ENCODE measurements at regions not wholly inside any gene's neighbourhood (a gene's known extent, or its start where the extent isn't known, plus 50 kb on each side); places are given as distances from the start of the nearest gene placed in this dataset.
"Not testable (repeated sequence)": the region's sequence is repeated elsewhere in the genome, so short reads cannot be mapped to it uniquely, and the experiment has no call there.

DNA sequence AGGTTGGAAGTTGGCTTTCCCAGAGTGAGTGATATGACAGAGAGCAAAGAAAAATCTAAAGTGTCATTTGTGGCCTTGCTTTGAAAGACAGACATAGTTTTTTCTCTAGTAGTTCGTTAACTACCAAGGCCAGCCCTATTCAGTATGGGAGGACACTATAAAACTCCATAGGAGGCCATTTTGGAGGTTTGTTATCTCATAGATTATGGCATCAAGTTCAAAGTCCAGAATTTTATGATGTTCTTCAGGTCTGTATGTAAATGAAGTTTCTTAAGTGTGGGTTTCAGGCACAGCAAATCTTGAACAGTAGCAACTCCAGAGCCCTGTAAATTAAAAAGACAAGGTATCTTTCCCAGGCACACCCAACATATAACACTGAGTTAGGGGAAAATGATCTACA is 437.1 kb downstream of the PLPP3 start:
- DNase-seq = no peak

DNA sequence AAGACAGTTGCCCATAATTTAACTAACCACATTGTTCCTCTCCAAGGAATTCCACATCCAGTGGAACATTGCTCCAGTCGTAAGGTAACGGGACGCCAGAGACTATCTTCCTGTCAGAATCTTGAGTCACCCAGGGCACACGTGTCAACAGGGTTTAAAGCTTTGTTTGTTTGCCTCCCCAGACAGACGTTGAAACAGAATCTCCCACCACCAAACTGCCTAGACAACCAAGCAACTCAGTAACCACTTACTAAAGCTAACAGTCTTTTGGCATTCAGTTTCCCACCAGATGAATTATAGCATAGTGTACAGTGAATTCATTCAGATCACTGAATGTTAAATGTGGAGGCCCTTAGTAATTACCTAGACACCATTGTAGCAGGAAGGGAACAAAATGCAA is 439.5 kb downstream of the PLPP3 start:
- no peak for DNase-seq

DNA sequence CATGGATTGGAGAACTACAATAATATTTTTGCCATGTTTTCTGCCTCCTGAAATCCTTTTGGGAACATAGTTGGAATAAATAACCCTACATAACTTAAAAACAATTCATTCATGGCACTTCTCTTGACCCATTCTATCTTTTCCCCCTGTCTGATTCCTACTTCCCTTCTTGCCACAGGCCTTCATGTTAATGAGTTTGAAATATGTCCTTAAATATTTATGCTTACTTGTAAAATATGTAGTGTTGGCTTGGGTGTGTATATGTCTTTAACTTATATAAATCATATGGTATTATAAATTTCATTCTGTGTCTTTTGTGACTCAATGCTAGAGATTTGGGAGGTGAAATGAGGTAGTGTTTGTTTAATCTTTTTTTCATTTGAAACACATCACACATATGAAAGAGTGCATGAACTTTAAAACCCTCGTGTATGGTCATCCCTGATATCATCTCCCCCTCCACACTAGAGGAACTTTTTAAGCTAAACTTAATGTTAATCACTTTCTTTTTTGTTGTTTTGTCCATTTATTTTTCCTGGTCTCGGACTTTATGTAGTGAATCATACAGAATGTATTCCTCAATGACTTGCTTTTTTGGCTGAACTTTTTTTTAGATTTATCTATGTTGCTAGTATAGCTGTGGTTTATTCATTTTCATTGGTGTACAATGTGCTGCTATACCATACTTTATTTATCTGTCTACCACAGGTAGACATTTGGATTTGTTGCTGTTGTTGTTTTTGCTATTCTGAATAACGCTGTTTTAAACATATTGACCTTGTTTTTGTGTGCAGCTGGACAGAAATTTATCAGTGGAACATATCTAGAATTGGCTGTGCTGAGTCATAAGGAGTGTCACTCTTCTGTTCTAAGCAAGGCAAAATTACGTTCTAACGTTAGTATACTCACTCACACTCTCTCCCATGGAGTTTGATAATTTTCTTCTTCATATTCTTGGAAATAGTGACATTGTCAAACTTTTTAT is 441.6 kb downstream of the PLPP3 start:
- DNase-seq = no peak

DNA sequence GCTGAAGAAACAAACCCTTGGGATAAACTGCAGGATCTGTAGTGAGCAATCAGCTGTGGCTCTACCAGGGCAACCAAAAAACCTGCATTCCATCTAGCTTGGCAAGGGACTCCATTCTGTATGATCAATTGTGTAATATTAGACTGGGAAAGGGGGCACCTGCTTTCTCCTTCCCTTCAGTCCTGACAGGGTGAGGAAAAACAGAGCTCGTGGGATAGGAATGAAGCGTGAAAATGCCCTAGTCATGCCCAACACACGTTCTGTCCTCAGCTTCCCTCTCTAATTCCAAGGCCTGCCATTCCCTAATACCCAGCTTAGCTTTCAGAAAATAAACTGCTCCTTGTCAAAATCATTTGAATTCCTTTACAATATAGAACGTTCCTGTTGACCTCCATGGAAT is 442.3 kb downstream of the PLPP3 start:
- DNase-seq = no peak

DNA sequence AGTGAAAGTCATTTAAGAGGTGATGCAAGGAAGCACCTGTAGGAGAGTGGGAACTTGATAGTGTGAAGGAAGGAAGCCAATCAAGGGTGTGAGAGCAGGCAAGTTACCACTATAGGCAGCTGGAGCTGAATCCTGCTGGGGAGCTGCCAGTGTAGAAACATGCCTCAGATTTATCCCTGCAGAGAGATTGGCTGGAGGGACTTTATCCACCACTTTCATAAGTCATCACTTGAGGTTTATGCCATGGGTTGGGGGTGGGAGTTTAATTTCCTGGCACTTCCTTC is 443.6 kb downstream of the PLPP3 start:
- no peak for DNase-seq

DNA sequence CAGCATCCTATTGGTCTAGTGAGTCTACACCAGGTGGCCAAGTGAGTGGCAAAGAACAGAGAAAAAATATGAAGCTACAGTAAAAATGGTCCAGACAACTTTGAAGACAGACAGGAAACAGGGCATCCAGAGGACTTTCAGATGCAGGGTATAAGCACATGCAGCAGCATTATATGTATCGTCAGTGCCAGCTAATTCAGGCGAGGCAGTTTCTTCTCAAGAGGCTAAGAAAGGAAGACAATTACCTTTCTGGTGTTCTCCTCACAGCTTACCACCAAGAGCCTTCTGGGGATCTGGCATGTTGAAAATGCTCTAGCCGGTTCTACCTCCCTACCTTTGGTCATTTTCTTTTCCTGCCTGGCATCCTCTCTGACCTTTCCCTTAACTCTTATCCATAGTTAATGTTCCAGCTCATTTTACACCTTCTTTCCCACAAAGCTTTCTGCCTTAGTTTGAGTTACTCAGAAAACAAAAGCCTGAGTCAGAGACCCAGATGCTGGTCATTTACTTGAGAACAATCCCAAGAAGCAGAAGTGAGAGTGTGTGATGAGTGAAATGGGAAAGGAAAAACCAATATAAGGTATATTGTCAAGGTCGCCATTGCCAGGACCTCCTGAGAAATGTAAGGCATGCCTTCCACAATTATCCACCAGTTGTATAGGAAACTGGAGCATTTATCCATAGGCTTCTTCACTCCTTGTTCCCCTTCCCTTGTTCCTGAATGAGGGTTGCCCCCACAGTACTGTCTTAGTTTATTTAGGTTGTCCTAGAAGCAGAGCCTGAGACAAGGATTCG is 444.1 kb downstream of the PLPP3 start:
- no peak for DNase-seq

DNA sequence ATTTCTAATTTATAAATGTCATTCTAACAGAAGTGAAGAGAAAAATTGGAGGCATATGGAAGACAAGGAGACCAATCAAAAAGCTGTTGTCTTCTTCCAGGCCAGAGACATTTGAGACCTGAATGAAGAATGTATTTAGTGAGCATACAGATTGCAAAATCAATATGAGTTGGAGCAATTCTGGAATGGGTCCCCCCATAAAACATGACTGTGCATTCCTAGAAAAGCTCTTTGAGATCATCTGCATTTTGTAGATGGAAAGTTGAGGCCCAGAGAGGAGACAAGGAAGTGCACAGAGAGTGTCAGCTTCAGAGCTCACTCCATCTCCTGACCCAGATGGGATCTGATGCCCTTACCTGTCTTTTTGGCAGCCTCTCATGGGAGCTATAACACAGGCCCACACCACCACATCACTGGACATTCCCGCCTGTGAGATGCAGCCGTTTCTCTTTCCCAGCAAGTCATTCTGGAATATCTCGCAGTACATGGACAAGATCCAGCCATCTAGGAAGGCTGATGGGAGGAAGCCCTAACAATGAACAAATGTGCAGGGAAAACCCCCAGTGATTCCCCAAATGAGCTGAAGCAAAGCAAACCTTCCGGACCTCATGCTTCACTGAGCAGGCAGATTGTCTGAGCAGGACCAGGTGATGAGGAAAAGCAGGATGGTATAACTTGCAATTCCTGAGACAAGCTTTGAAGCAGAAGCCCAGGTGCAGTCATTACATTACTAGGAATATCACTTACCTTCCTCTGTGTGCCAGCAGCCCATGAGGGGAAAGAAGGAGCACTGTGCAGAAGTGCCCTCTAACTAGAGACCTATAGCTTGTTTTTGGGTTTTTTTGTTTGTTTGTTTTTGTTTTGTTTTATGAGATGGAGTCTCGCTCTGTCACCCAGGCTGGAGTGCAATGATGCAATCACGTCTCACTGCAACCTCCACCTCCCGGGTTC is 445.6 kb downstream of the PLPP3 start:
- DNase-seq = no peak

DNA sequence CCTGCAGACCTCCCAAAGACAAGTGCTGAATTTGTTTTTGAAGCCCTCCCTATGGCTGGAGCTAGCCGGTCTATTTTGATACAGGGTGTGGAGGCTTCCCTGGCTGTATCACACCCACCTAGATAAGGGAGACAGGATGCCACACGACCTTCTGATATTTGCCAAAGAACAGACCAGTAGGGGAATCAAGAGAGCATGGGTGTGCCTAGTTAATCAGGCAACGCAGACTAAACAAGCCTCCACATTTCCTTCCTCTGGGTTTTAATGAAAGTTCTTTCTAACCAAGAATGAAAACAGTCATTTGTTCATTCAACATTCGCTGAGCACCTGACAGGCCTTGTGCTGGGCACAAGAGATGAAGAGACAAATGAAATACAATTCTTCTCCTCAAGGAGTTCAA is 446.8 kb downstream of the PLPP3 start:
- DNase-seq = no peak

DNA sequence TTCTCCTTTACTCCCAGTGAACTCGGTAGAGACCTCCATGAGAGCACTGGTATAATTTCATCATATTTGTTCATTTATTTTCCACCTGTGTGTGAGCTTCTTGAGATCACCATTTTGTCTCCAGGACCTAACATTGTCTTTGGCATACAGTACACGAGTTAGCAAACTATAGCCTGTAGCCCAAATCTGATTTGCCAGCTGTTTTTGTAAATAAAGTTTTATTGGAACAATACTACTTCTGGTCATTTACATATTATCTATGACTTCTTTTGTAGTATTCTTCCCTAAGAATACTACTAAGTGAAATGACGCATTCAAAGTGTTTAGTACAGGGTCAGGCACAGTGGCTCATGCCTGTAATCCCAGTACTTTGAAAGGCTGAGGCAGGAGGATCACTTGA is 449.5 kb downstream of the PLPP3 start:
- no peak for DNase-seq

DNA sequence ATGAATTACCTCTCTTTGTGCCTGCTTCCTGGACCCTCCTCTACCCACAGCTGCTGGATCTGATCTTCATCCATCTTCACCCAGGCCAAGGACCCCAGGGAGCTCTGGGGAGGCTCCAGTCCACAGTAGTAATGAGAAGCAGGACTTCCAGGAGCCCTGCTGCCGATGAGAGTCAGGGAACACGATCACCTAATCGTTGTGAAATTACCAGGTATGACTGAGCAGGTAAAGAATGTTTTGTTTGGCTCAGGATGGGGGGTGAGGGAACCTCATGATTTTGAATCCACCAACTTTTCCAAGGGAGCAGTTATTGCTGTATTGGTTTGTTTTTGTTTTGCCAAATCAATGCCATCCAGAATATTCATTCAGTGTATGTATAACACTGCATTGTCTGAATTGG is 454.0 kb downstream of the PLPP3 start:
- no peak for DNase-seq

DNA sequence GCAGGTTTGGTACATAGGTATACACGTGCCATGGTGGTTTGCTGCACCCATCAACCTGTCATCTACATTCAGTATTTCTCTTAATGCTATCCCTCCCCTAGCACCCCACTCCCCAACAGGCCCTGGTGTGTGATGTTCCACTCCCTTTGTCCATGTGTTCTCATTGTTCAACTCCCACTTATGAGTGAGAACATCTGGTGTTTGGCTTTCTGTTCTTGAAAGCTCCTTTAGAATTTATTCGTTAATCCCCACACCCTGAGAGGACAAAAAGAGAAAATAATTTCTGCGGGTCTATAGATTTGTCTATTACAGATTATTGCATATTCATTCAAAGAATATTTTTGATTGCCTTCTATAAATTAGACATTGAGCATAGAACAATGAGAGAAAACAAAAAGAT is 455.5 kb downstream of the PLPP3 start:
- DNase-seq = no peak

DNA sequence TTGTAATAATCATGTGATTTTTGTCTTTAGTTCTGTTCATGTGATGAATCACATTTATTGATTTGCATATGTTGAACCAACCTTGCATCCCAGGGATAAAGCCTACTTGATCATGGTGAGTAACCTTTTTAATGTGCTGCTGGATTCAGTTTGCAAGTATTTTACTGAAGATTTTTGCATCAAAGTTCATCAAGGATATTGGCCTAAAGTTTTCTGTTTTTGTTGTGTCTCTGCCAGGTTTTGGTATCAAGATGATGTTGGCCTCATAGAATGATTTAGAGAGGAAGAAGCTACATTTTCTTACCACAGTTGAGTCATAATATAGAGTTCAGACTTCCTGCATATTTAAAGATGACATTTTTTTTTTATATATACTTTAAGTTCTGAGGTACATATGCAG is 455.9 kb downstream of the PLPP3 start:
- DNase-seq = no peak

DNA sequence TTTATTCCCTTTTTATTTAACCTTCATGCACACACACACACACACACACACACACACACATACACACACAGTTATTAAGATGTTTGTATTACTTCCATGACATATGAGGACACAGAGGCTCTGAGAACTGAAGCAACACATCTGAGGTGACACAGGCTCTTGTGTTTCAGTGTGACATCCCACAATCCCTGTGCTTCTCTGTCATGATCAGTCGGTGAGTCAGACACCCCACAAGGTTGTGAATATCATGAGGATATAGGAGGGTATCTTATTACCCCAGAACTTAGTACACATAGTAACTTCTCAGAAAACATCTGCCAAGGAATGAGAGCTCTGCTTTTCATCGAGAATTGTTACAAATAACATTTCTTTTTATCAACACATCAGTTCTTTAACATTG is 459.3 kb downstream of the PLPP3 start:
- no peak for DNase-seq

DNA sequence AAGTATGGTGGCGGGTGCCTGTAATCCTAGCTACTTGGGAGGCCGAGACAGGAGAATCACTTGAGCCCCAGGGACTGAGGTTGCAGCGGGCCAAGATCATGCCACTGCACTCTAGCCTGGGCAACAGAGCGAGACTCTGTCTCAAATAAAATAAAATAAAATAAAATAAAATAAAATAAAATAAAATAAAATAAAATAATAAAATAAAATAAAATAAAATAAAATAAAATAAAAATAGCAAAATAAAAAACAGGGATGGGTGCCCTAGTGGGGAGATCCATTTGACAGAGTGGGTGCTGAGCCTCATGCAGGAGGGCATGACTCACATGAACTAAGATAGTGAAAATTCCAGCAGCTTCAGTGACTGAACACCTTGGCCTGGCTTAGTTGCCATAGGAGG is 460.7 kb downstream of the PLPP3 start:
- DNase-seq = not testable (repeated sequence)

DNA sequence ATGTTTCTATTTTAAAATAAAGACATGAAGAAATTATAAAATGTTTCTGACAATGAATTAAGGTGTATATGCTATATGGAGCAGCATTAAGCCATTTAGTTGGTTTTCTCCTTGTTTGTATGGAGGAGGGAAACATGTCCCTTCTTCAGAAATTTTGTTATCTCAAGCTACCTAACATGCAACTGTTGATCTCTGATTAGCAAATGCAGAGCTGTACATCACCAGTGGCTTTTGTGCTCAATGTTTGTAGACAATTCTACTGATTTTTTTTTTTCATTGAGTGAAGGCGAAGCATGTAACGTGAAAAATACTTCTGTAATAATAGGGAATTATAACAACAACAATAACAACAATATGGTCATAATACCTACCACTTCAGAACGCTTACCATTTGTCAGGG is 463.7 kb downstream of the PLPP3 start:
- no peak for DNase-seq

DNA sequence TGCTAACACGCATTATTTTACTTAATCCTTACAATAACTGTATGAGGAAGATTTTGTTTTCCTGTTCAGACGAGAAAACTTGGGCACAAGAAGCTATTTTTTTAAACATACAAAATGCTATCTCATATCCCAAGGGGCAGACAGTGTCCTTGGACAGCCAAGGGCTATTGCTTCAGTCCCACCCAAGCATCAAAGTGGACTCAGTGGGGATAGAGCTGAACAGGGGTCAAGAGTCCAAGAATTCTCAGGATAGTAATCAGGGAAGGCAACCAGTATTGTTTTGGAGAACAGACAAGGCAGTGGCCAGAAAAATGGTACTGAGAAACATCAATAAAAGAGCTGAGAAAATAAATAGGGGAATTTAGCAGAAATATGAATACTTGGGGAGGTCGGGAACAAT is 465.7 kb downstream of the PLPP3 start:
- DNase-seq = no peak

DNA sequence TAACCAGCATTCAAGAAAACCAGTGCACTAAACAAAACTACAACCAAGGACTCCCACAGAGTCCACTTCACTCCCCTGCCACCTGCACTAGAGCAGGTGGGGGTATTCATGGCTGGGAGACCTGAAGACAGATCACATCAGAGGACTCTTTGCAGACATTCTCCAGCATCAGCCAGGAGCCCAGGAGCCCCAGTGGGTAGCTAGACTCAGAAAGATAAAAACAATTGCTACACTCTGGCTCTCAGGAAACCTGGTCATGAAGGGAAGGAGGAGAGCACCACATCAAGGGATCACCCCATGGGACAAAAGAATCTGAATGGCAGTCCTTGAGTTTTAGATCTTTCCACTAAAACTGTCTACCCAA is 472.1 kb downstream of the PLPP3 start:
- no peak for DNase-seq

DNA sequence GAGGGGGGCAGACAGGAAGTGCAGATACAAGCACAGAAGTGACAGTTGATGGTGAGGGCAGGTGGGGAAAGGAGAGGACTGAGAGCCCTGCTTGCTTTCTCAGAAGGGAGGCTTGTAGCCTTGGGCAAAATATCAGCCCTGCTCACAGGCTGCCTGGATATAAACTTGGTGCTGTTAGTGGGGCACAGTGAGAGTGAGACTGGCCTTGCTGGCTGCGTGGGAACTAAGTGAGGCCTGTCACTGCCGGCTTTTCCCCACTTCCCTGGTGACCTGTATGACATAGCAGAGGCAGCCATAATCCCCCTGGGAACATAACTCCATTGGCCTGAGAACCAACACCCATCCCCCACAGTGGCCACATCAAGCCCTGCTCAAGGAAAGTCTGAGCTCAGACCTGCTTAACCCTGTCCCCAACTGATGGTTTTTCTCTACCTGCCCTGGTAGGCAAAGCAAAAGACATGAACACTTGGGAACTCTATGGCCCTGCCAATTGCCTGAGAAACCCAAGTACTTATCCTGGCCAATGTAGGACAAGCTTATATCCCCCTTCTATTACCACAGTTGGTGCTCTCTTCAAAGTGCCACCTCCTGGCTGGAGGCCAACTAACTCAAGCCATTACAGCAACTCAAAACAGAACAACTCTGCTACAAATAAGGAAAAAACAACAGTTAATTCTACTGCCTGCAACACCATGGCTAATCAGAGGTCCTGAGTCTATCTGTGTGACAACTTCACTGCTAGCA is 472.7 kb downstream of the PLPP3 start:
- no peak for DNase-seq

DNA sequence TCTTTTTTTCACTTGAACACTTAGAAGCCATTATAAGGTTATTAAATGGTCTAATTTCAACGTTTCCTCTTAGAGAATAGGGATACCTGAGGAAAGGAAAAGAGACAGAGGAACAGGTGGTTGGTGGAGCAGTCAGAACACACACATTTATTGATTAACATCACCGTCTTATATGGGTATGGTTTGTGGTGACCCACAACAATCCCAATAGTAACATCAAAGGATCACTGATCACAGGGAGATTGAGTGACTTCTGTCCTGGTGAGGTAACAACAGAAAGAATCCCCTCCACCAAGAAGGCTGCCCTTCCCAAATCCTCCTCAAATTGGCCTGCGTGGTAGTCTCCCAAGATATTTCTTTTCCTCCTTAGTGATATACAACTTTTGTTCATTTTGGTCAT is 474.0 kb downstream of the PLPP3 start:
- no peak for DNase-seq

DNA sequence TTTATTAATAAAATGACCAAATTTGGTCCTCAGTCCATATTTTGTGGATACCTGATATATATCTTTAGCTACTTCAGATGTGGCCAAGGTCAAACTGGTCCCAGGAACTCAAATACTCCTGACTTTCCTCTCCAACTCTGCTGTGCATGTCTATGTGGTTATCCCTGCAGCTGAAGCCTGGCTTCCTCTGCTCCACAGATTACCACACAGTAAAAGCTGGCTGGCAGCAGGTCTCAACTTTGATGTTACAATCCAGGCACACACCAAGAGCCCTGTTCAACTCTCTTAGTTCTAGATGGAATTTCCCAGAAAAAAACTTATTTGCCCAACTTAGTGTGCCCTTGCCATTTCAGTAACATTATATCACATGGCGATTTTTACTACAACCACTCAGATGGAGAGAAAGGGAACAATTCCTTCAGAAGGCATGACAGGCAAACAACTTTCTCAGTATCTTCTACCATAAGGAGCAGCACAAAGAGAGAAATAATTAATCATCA is 479.5 kb downstream of the PLPP3 start:
- DNase-seq = no peak

DNA sequence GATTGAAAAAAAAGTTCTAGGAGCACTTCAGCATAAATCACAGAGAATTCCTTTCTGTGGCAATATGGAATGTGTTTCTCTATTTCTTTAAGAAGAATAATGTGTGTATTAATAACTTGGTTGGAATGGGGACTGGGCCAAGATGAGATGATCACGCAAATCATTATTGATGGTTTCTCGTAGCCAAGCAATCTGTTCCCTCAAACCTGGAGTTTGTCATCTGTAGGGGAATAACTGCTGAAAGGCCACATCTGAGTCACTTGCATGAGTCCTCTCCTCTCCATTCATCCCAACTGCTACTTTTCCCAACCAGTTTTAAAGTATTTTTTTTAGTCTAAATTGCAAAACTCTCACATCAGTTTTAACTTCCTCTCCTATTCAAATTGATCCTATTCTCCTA is 480.4 kb downstream of the PLPP3 start:
- no peak for DNase-seq

DNA sequence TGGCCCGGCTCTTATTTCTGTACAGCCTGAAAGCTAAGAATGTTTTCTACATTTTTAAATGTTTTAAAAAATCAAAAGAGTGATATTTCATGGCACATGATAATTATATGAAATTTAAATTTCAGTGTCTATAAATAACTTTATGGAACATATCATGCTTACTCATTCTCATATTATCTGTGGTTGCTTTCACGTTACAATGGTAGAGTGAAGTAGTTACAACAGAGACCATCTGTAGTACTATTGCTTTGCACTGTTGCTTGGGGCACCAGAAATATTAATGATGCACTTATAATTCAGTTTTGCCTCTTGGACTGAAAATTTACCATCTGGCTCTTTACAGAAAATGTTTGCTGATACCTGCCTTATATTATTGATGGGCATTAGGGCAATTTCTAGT is 481.6 kb downstream of the PLPP3 start:
- no peak for DNase-seq

Data from retina (tissue), 1 donor.